Astrocyte of the cerebellum (primary cell): ENCODE measurements at regions not wholly inside any gene's neighbourhood (a gene's known extent, or its start where the extent isn't known, plus 50 kb on each side); places are given as distances from the start of the nearest gene placed in this dataset.

Source experiments
- DNase-seq: peaks from one replicate; pipeline ENCODE4 v3.0.0-alpha.2; 2011; ENCODE audit warnings: low read depth
- H3K4me3 ChIP-seq: 2 replicates; pipeline ENCODE4 v1.5.1; 2011; ENCODE audit warnings: mild to moderate bottlenecking, low read depth, low read length, moderate library complexity
- in situ Hi-C: cut with HindIII; loops from 2 replicates; pipeline ENCODE4 v1.10.0; 2017; ENCODE audit warnings: low sequenced_read_pairs
- TF ChIP-seq, protein P1 (sequence below): IDR thresholded peaks from 2 replicates; pipeline ENCODE4 v1.5.1; 2012; ENCODE audit warnings: low read length, low read depth, moderate library complexity, mild to moderate bottlenecking; ENCODE audit errors: missing control alignments

DNA sequence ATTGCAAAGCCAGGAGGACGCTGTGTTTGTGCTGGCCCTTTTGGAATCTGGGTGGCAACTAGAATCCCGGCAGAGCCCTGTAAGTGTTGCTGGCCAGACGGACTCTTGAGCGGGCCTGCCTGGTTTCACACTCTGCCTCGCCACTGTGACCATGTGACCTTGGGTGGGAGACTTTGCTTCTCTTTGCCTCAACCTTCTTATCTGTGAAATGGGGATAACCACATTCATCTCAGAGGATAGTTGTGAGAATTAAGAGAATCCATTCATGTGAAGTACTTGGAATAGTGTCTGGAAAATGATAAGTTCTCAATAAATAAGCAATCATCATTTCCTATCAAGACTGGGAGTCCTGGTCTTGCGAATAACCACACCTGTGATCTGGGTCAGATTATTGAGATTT is 105.6 kb downstream of the LIPG start:
- DNase-seq = no peak
- in situ Hi-C loops = no loop called here
- no peak overlapping the region for H3K4me3 ChIP-seq
- TF ChIP-seq, protein P1, sequence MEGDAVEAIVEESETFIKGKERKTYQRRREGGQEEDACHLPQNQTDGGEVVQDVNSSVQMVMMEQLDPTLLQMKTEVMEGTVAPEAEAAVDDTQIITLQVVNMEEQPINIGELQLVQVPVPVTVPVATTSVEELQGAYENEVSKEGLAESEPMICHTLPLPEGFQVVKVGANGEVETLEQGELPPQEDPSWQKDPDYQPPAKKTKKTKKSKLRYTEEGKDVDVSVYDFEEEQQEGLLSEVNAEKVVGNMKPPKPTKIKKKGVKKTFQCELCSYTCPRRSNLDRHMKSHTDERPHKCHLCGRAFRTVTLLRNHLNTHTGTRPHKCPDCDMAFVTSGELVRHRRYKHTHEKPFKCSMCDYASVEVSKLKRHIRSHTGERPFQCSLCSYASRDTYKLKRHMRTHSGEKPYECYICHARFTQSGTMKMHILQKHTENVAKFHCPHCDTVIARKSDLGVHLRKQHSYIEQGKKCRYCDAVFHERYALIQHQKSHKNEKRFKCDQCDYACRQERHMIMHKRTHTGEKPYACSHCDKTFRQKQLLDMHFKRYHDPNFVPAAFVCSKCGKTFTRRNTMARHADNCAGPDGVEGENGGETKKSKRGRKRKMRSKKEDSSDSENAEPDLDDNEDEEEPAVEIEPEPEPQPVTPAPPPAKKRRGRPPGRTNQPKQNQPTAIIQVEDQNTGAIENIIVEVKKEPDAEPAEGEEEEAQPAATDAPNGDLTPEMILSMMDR = no peak

DNA sequence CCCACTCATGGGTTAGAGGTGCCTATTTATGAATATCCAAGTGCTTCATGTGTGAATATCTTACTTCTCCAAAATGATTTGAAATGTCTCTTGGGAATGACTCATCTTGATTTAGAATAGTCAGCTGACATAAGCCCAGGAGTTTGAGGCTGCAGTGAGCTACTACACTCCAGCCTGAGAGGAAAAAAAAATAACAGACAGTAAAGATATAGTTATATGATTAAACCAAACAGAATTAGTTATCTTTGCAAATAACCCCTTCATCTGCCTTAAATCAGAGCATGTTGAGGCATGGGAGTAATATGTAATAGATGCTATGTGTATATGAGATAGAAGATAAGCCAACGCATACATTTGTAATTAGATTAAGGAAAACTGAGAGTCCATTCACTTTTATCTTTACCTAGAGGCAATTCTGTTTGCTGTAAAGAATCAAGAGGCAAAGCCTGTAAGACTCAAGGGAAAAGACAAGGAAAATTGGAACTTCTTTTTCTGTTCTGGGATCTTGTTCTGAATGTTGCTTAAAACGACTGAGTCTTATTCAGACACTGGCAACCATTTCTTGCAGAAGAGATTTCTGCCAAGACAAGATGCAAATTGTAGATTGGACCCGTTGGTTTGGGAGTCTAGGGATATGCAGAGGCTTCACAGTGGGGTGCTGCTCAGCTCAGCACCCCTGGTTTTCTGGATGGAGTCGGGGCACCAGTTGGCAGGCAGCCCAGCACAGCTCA is 104.4 kb downstream of the LIPG start:
- H3K4me3 ChIP-seq = no peak overlapping the region
- in situ Hi-C loops = no loop called here
- no peak for DNase-seq
- TF ChIP-seq, protein P1 = no peak

DNA sequence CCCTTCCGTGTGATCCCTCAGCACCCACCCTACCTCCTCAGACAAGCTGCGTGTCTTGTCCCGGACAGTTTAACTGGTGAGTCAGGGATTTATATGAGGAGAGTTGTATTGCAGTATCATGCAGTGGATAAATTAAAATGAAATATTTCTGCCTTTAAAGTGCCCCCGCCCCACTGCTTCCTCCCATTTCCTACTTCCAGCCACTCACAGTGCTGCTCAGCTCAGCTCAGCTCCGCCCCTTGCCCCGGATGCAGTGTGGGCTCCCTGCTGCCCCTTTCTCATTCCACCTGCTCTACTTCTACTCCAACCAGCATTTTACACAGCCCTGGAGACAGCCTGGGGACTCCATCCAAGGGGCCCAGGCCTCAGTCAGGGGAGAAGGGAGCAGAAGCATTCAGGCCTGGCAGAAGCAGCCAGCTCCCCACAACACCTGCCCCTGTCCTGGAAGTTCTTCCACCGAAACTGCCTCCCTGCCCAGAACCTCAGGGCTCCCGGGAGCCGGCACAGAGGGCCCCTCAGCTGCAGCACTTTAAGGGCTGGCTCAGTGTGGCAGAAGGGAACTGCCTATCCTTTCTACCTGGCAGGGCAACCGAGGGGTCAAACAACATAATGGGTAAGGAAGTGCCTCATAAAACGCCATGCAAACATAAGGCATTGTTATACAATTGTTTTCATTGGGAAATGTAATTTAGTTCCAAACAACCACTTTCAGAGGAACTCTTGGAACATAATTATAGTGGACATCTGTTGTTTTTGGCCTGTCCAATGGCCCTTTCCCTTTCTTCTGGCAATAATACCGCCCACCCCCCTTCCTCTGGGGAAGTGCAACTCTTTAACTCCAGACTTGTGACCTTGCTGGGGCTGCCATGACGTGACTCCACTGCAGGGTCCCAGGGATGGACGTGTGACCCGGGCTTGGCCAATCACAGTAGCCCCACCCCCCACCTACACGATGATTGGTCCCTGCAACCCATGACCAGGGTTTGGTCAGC is 102.3 kb downstream of the LIPG start:
- in situ Hi-C loops = no loop called here
- H3K4me3 ChIP-seq = no peak overlapping the region
- TF ChIP-seq, protein P1 = no peak
- DNase-seq = no peak

DNA sequence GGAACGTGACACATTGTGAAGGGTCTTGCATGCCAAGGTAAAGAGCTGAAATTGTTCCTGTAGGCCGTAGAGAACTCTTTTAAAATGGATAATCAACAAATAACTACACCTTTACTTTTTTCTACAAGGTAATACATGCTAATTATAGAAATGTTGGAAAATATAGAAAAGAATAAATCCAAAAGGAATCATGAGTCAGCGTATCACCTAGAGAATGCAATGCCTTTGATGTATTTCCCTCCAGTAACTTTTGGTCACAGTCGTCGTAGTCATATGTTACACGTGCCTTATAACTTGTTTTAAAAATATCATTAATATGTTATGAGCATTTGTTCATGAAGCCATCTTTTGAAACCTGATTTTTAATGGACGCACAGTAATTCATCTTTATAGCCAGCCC is 100.6 kb downstream of the LIPG start:
- in situ Hi-C loops = no loop called here
- TF ChIP-seq, protein P1 = no peak
- DNase-seq = no peak
- no peak overlapping the region for H3K4me3 ChIP-seq

DNA sequence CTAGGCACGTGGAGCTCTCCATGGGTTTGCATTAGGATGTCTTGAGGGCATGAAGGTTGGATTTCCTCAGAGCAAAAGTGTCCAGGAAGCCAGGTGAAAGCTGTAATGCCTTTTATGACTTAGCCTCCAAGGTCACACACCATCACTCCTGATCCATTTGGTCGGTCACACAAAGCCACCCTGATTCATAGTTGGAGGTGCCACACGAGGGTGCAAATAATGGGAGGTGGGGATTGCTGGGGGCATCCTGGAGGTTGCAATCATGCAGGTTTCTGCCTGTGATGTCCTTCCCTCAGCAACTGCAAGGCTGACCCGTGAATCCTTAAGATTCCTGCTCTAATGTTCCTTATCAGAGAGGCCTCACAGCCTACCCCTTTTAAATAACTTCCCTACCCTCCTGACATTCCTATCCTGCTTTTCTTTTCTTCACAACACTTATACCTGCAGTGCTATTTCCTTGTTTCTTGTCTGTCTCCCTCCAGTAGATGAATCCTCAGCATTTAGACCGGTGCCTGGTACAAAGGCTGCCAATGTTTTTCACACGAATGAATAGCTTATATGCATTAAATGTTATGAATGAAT is 97.1 kb downstream of the LIPG start:
- DNase-seq = no peak
- TF ChIP-seq, protein P1 = no peak
- no peak overlapping the region for H3K4me3 ChIP-seq
- in situ Hi-C loops = no loop called here

DNA sequence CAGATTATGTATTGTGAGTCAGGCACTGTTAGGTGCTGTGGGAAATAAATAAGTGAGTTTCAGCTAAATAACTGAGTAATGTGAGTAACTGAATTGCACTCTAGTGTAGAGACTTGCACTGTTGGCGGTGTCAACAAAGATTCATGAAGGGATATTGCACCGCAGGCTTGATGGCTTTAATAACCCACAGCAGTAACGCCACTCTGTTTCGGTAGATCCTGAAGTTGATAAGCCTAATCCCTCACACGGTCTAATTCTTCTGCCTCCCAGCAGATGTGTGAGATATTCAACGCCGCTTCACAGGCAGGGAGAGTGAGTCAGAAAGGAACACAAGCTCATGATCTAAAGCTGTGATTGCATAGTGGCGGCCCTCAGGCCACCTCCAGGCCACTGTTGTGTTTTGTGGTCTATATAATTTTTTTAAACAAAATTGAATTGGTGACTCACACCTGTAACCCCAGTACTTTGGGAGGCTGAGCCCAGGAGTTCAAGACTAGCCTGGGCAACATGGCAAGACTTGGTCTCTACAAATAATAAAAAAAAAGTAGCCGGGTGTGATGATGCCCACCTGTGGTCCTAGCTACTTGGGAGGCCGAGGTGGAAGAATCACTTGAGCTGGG is 94.3 kb downstream of the LIPG start:
- H3K4me3 ChIP-seq = no peak overlapping the region
- in situ Hi-C loops = no loop called here
- DNase-seq = peak; percentile 76
- TF ChIP-seq, protein P1 = no peak
